GM18505 (cell line): ENCODE measurements at regions not wholly inside any gene's neighbourhood (a gene's known extent, or its start where the extent isn't known, plus 50 kb on each side); places are given as distances from the start of the nearest gene placed in this dataset.

Experiments
- ATAC-seq: cut with Tn5 transposase; IDR thresholded peaks from one replicate; pipeline ENCODE4 v1.9.1; 2021; ENCODE audit not compliant: unreplicated experiment
- POLR2A ChIP-seq: IDR thresholded peaks from 4 replicates; pipeline ENCODE4 v1.6.1; 2011; ENCODE audit warnings: borderline replicate concordance; ENCODE audit not compliant: insufficient read depth, insufficient read length; ENCODE audit errors: extremely low read depth

DNA sequence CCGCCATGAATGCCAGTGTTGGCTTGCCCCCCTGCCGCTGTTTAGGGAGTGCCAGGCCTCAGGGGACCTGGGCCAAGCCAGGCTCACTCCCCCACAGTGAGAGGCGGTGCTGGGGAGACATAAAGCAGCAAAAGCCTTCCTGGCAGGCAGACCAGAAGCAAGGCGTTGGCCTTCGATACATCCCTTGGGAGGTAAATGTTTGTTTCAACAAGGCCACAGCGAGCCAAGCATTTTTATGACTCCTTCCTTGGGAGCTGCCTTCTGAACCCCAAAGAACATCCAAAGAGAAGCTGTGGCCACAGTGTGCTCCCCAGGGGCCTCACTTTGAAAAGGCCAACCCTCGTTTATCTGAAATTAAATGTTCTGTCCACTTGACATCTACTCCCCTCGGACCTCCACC lies 119.7 kb upstream of the CIBAR2 start:
- TF ChIP-seq POLR2A, result no peak
- ATAC-seq, result no peak

DNA sequence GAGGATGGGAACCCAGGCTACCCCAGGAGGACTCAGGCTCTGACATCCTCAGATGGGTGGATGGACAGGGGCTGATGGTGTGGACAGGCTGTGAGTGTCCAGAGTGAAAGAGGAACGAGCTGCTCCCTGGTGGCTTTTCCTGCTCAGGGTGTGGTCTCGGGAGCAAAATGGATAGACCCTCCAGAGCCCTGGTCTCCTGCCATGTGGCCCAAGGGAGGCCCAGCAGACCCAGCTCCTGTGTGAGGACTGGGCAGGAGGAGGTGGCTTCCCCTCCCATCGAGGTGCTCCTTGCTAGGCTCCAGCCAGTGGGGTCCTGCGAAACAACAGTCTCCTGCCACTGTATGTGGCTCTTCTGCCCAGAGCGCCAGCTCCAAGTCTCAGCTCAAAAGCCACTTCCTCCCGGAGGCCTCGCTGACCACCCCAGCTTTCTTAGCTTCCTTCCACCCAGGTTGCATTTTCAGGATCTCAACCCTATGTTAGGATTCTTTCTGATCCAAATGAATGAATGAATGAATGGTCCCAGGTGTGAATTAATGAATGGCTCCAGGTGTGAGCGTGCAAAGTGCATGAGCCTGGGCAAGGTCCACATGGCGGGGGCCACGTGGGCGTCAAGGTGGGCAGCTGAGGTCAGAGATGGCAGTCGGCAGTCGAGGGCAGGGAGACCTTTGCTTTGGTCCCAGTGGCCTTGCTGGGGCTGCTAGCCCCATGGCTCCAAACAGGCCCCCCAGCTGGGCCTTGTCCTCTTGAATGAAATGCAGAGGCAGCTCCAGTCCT lies 120.3 kb upstream of the CIBAR2 start:
- TF ChIP-seq POLR2A, result no peak
- no peak for ATAC-seq

DNA sequence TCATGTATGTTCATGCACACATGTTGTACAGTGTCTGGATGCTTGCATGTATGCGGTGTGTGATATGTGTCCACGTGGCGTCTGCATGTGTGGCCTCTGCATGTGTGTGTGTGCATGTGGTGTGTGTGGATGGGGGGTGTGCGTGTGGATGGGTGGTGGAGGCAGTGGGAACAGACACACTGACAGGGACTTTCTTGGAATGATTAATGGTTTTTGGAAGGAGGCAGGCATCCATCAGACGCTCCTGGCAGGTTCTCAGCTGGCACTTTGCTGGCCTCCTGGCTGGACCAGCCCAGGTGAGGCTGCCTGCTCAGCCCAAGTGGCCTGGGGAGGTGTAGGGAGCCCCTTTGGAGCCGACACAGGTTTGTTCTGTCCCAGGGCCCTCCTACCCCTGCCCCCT lies 121.2 kb upstream of the CIBAR2 start:
- no peak for TF ChIP-seq POLR2A
- ATAC-seq, result no peak

DNA sequence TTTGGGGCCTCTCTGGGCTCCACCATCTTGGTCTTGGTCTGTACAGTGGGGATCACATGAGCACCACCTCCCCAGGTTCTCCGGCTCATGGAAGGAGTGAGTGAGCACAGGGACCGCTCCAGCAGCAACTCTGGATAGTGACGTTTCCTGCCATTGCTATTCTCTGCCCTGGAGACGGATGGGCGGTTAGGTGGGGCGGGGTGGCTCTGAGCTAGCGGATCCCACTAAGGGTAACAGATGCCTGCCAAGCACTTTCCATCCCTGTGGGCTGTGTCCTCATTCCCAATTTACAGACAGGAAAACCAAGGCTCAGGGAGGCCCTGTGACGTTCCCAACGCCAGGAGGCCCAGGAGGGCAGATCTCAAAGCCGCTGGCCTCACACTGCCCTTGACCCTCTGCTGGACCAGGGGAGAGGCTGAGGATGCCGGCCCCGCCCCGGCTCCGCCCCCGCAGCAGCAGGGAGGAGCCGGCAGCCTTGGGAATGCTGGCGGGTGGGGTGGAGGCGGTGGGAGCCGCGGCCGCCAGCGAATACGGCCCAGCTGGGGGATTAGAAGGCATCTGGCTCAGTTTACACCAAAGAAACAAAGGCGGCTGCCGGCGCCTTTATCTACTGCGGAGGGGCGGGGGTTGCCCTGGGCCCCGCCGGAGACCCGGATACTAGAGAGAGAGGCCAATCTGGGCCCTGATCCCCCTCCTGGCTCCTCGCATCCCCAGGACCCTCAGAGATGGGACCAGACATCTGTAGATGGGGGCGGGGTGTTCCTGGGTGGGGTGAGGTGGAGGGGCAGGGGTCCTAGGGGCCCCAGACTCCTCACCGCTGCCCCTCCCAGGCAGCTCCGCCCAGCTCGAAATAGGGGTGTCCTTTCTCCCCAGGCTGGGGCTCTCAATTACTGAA lies 122.3 kb upstream of the CIBAR2 start:
- TF ChIP-seq POLR2A, result no peak
- no peak for ATAC-seq

DNA sequence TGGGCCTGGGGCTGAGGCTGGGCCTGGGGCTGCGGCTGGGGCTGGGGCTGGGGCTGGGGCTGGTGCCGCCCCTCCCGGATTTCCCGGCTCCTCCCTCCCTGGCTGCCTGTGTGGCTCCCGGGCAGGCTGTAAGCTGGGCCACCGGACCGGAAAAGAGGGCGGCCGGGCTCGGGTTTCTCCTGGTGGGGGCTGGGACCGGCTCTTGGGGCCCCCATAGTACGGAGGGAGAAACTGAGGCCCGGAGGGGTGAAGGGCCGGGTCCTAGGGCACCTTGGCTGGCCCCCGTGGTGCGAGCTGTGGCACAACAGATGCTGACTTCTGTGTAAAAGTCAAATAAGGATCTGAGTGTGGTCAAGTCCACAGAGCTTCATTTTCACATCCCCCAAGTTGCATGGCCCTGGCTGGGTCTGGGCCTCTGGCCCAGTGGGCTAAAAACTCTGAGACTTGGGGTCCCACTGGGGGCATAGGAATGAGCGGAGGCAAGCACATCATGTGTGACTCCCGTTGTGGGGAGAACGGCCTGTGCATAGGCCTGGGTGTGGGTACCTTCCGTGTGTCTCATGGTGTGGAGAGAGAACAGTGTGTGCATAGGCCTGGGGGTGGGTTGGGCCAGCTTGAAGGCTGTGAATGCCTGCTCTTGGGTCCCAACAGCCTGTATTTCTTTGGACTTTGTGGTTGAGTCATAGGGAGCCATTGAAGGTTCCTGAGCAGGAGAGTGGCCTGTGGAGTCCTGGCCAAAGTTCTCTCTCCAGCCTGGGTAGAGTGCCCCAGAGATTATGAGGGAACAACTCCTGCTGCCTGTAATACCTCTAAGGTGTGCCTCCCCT lies 123.9 kb upstream of the CIBAR2 start:
- no peak for ATAC-seq
- TF ChIP-seq POLR2A, result no peak

DNA sequence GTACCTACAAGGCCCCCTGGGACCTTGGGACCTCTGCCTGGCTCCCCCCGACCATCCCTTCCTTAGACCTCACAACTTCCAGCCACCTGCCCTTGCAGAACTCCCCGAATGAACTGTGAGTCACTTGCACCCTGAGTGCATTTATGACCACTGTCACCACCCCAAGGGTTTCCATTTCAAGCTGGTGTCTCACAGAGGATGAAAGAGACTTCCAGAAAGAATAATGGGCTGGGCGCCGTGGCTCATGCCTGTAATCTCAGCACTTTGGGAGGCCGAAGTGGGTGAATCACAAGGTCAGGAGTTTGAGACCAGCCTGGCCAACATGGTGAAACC lies 124.5 kb upstream of the CIBAR2 start:
- no peak for ATAC-seq
- TF ChIP-seq POLR2A, result no peak

DNA sequence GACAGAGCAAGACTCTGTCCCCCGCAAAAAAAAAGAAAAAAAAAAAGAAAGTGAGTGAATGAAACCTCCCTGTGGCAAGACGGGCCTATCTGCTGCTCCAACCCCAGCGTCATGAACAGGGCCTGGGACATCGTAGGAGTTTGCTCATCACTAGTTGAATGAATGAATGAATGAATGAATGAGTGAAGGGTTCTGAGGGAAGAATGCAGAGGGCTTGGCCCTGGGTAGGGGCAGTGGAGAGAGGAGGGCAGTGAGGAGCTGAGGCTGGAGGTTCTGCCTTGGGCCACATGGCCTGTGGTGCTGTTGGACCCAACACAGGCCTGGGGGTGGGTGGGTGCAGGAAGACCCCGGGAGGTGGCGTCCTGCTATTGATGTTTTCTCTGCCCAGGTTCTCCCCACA lies 125.5 kb upstream of the CIBAR2 start:
- ATAC-seq, result no peak
- no peak for TF ChIP-seq POLR2A

DNA sequence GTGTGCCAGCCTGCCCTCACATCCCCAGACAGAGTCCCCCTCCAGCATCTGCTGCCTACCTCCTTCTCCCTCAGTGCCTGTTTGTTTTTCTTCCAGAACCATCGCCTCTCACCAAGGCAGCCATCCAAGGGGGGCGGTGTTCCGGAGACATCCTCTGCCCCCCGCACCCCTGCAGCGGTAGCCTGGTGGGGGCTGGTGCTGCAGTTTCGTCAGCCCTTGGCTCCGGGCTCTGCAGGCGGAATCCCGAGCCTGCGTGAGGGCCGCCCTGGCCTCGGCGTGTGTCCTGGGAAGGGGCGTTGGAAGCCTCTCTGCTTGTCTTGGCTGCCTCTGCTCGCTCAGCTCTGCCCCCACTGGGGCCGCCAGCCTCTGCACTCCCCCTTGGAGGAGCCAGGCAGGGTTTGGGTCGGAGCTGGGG lies 126.0 kb upstream of the CIBAR2 start:
- no peak for ATAC-seq

DNA sequence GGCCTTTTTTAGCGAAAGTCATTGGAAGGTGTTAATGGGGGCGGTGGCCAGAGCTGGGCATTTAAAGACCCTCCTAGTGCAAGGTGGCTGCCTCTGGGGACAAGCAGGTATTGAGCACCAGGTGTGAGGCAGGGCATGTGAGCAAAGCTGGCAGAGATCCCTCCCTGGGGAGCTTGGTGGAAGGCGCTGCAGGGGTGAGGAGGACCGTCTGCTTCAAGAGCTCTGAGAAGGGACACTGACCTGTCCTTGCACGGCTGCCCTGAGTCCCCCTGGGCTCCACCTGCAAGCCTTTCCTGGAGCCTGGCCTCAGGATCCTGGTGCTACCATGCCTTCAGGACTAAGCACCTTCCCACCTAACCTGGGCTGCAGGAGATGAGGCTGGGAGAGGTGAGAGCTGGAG lies 127.0 kb upstream of the CIBAR2 start:
- ATAC-seq, result no peak
- TF ChIP-seq POLR2A, result no peak

More for the DNA sequence above, 126.0 kb upstream of the CIBAR2 start:
- TF ChIP-seq POLR2A, result no peak

DNA sequence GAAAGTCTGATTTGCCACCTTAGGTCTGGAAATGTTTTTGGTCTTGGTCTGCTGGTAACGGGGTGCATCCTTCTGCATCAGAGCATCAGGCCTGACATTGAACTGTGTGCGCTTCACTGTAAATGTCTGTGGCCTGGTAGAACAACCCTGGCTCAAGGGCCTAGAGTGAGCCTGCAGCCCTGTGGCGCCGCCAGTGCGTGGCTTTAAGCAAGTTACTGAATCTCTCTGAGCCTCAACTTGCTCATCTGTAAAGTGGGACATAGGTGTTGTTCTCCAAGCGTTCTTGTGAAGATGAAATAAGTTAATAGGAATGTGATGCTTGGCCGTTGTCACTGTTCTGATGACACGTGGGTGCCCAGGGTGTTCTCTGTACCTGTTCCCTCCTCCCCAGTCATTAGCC lies 127.6 kb upstream of the CIBAR2 start:
- ATAC-seq, result no peak
- no peak for TF ChIP-seq POLR2A

DNA sequence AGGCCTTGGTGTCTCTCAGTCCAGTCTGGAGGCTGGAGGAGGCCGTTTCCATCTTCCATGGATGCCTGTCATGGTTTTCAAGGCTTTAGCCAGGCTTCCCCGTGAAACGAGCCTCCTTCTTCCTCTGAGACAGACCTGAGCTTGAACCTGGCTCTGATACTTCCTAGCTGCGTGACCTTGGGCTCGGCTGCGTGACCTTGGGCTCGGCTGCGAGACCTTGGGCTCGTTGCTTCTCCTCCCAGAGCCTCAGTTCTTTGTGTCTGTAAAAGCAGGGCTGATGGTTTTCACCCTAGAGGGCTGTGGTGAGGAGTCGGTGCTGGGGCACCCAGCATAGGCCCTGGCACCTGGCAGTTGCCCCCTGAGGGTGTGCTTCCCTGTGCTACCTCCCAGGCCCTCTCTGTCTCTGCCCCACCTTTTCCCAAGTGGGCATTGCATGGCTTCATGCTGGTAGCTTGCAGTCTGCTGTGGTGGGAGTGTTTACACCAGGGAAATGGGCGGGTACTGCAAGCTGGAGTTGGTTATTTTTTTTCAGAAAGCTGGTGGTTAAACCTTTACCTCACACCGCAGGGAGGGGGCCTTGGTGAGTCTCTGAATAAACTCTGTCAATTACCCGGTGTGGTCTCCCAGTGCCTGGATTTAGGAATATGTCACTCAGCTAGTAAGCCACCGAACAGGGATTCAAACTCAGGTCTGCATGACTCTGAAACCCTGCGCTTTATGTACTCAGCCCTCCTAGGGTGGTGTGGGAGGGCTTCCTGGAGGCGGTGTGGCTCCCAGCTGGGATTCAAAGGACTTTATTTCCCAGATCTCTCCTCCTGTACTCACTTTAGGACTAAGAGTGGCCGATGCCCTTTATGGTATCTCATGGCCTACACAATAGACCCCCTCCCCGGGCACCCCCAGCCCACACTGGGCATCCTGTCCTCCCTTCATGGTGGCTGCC lies 129.0 kb upstream of the CIBAR2 start:
- TF ChIP-seq POLR2A, result no peak
- no peak for ATAC-seq

DNA sequence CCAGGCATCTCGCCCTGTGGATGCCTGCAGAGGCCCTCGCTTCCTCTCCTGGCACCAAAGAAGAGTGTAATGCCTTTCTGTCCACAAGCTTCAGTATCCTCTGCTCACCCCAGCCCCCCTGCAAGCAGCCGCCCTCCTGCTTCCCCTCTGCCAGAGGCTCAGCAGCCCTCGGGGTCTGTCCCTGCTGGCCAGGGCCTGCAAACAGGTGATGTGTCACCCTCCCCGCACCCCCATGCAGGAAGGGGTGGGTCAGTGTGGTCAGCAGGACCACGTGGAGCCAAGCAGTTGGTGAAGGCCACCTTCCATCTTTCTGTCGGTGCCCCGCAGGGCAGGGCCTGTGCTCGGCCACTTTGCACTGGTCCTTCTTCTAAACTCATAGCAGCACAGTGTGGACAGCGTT lies 129.9 kb upstream of the CIBAR2 start:
- no peak for TF ChIP-seq POLR2A
- no peak for ATAC-seq
